GM18867 (cell line): ENCODE measurements at regions not wholly inside any gene's neighbourhood (a gene's known extent, or its start where the extent isn't known, plus 50 kb on each side); places are given as distances from the start of the nearest gene placed in this dataset.
A peak's percentile ranks its signal among the peaks of the same experiment; 100 is the strongest.
"Not testable (repeated sequence)": the region's sequence is repeated elsewhere in the genome, so short reads cannot be mapped to it uniquely, and the experiment has no call there.

ENCODE experiments used
- ATAC-seq: cut with Tn5 transposase; IDR thresholded peaks from one replicate; pipeline ENCODE4 v1.9.1; 2021; ENCODE audit warnings: mild to moderate bottlenecking, moderate library complexity; ENCODE audit not compliant: unreplicated experiment

- no peak for ATAC-seq
These were observed 176.2 kb downstream of the SMC2 start for GRCh38 chr9:104269996-104270963.

GRCh38 chr9:104276709-104277245 is 182.7 kb downstream of the SMC2 start:
- no peak for ATAC-seq

GRCh38 chr9:104278929-104279496 is 184.9 kb downstream of the SMC2 start:
- ATAC-seq, result no peak

GRCh38 chr9:104279535-104280177 is 185.5 kb downstream of the SMC2 start:
- ATAC-seq, result peak; percentile 65

GRCh38 chr9:104280178-104280560 is 186.1 kb downstream of the SMC2 start:
- ATAC-seq, result no peak

- no peak for ATAC-seq
These were observed 186.6 kb downstream of the SMC2 start for GRCh38 chr9:104280711-104281110.

- no peak for ATAC-seq
These were observed 192.1 kb downstream of the SMC2 start for GRCh38 chr9:104286187-104286586.

GRCh38 chr9:104286799-104287198 is 192.7 kb downstream of the SMC2 start:
- no peak for ATAC-seq

- ATAC-seq, result no peak
These were observed 193.3 kb downstream of the SMC2 start for GRCh38 chr9:104287253-104287878.

GRCh38 chr9:104293877-104294276 is 199.8 kb downstream of the SMC2 start:
- no peak for ATAC-seq

- ATAC-seq, result no peak
These were observed 203.9 kb upstream of the OR13F1 start for GRCh38 chr9:104300124-104300523.

GRCh38 chr9:104301755-104302154 is 202.3 kb upstream of the OR13F1 start:
- ATAC-seq, result no peak

- no peak for ATAC-seq
These were observed 201.3 kb upstream of the OR13F1 start for GRCh38 chr9:104302775-104303174.

- ATAC-seq, result no peak
These were observed 199.1 kb upstream of the OR13F1 start for GRCh38 chr9:104304925-104305324.

- ATAC-seq, result no peak
These were observed 190.5 kb upstream of the OR13F1 start for GRCh38 chr9:104313396-104314110.

- ATAC-seq, result not testable (repeated sequence)
These were observed 187.7 kb upstream of the OR13F1 start for GRCh38 chr9:104316201-104317009.

- ATAC-seq, result no peak
These were observed 184.9 kb upstream of the OR13F1 start for GRCh38 chr9:104319198-104319597.

GRCh38 chr9:104319685-104320084 is 184.4 kb upstream of the OR13F1 start:
- ATAC-seq, result no peak

GRCh38 chr9:104322596-104322995 is 181.5 kb upstream of the OR13F1 start:
- ATAC-seq, result no peak
